Activated CD8-positive, alpha-beta T cell treated with anti-CD3 and anti-CD28 coated beads for 36 hours (primary cell): ENCODE measurements at regions not wholly inside any gene's neighbourhood (a gene's known extent, or its start where the extent isn't known, plus 50 kb on each side); places are given as distances from the start of the nearest gene placed in this dataset.

Experiments
- ATAC-seq: fragments of 200-7000 bp; cut with Tn5 transposase; one replicate; pipeline ENCODE4 v1.10.0; 2021; ENCODE audit warnings: mild to moderate bottlenecking, moderate library complexity
- CTCF ChIA-PET: fragments of 350-600 bp; sonication (Branson Sonifier 250); formaldehyde crosslinking; loops from one replicate; lab custom pipeline; 2021; ENCODE audit warnings: antibody characterized with exemption; lab: Charles Lee
- POLR2A ChIA-PET: fragments of 350-600 bp; sonication (Branson Sonifier 250); formaldehyde crosslinking; loops from one replicate; lab custom pipeline; 2021; ENCODE audit warnings: antibody characterized with exemption; lab: Charles Lee
- DNase-seq: peaks from one replicate; pipeline ENCODE4 v3.0.0-alpha.2; 2020
- H3K27ac Mint-ChIP-seq: one replicate; pipeline ENCODE4 v1.8.0; 2021; ENCODE audit warnings: mild to moderate bottlenecking, mixed read lengths
- H3K27me3 Mint-ChIP-seq: one replicate; pipeline ENCODE4 v1.8.0; 2021; ENCODE audit warnings: mixed read lengths
- H3K36me3 Mint-ChIP-seq: one replicate; pipeline ENCODE4 v1.8.0; 2021; ENCODE audit warnings: low read depth, mixed read lengths
- H3K4me1 Mint-ChIP-seq: one replicate; pipeline ENCODE4 v1.8.0; 2021; ENCODE audit warnings: low read depth, mixed read lengths
- H3K4me3 Mint-ChIP-seq: one replicate; pipeline ENCODE4 v1.8.0; 2021; ENCODE audit warnings: mild to moderate bottlenecking, moderate library complexity, mixed read lengths
- H3K9me3 Mint-ChIP-seq: one replicate; pipeline ENCODE4 v1.8.0; 2021; ENCODE audit warnings: mixed read lengths
- CTCF ChIP-seq: fragments of 200-600 bp; IDR thresholded peaks from one replicate; pipeline ENCODE4 v1.8.0; 2022; ENCODE audit warnings: antibody characterized with exemption, mild to moderate bottlenecking
- intact Hi-C: fragments of 100-400 bp; cut with micrococcal nuclease; formaldehyde crosslinking; loops from one replicate; pipeline ENCODE4 v1.10.0; 2022

DNA sequence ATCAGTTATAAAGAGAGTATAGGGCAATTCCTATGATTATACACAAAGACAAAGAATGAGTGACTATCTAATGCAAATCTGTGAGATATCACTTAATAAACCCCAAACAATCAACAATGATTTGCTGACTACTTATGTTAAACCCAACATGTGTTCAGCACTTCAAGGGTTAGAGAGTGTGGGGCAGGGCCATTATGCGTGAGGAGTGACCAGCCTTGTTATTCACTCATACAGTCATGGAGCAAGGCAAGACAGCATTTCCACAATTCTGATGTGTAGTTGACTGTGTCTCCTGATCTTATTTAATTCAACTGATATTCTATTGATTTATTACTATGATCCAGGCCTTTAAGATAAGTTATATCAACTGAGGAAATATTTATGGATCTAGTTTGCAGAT is 251.7 kb downstream of the CYRIA start:
- intact Hi-C loops: no loop called here
- H3K27ac Mint-ChIP-seq: no peak overlapping the region

GRCh38 chr2:16413285-16413684 is 252.3 kb downstream of the CYRIA start:
- Mint-ChIP-seq H3K27me3 (peaks cover 2% of the 10 kb centered on the region), H3K4me1 (no peaks in the 10 kb centered on the region), H3K36me3 (no peaks in the 10 kb centered on the region), H3K4me3 (no peak overlapping the region), H3K27ac (no peak overlapping the region), H3K9me3 (peaks cover 5% of the 10 kb centered on the region)
- intact Hi-C loops: no loop called here
- no peak for ATAC-seq
- POLR2A ChIA-PET: no interaction called here
- TF ChIP-seq CTCF: no peak
- CTCF ChIA-PET: no interaction called here
- DNase-seq: no peak

More for the DNA sequence above, 251.7 kb downstream of the CYRIA start:
- ChIA-PET CTCF (no interaction called here), POLR2A (no interaction called here)
- Mint-ChIP-seq H3K4me3 (no peak overlapping the region), H3K9me3 (peaks cover 5% of the 10 kb centered on the region), H3K4me1 (no peaks in the 10 kb centered on the region), H3K27me3 (peaks cover 2% of the 10 kb centered on the region), H3K36me3 (no peaks in the 10 kb centered on the region)
- DNase-seq: no peak
- no peak for ATAC-seq
- TF ChIP-seq CTCF: no peak

DNA sequence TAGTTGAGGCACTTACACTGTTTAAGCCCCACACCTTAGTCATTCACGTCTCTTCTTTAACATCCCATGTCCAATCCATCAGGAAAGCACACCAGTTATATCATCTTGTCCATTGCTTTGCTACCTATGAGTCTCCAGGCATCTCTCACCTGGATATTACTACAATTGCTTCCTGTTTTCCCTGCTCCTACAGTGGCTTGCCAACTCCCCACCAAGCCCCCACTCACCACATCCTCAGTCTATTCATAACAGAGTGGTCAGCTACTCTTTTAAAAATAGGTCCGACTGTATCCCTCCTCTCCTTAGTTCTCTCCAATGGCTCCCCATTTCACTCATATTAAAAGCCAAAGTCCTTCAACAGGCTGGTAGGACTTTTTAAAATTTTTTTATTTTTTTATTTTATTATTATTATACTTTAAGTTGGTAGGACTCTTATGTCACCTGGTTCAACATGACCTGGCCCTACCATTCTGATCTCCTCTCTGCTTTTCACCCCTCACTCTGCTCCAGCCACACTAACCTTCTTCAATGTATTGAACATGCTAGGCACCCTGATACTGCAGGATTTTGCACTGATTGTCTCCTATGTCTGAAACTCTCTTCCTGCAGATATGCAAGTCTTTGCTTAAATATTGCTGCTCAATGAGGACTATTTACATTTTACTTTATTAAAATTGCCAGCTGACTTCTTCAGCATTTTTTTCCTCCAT is 253.2 kb downstream of the CYRIA start:
- intact Hi-C loops: no loop called here
- DNase-seq (no peak), ATAC-seq (no peak)
- Mint-ChIP-seq H3K36me3 (no peaks in the 10 kb centered on the region), H3K27ac (no peak overlapping the region), H3K27me3 (peaks cover 2% of the 10 kb centered on the region), H3K4me1 (no peaks in the 10 kb centered on the region), H3K9me3 (peaks cover 5% of the 10 kb centered on the region), H3K4me3 (no peak overlapping the region)
- TF ChIP-seq CTCF: no peak
- CTCF ChIA-PET: no interaction called here
- POLR2A ChIA-PET: no interaction called here

DNA sequence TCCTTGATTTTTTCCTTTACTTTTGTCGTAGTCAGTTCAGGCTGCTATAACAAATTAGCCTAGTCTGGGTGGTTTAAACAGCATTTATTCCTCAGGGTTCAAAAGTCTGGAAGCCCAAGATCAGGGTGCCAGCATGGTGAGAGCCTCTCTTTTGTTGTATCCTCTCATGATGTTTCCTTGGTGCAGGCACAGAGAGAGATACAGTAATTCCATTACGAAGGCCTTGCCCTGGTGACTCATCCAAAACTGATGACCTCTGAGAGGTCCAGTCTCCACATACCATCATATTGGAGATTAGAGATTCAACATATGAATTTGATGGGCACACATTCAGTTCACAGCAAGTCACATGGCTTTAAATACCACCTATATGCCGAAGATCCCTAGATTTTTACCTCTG is 253.8 kb downstream of the CYRIA start:
- ChIA-PET CTCF (no interaction called here), POLR2A (no interaction called here)
- H3K27me3 Mint-ChIP-seq: peaks cover 2% of the 10 kb centered on the region
- no peak for ATAC-seq
- intact Hi-C loops: no loop called here
- H3K27ac Mint-ChIP-seq: no peak overlapping the region
- H3K36me3 Mint-ChIP-seq: no peaks in the 10 kb centered on the region
- H3K4me3 Mint-ChIP-seq: no peak overlapping the region
- no peak for DNase-seq
- H3K9me3 Mint-ChIP-seq: peaks cover 5% of the 10 kb centered on the region
- no peaks in the 10 kb centered on the region for H3K4me1 Mint-ChIP-seq
- TF ChIP-seq CTCF: no peak

- ChIA-PET POLR2A (no interaction called here), CTCF (no interaction called here)
- no peaks in the 10 kb centered on the region for H3K4me1 Mint-ChIP-seq
Observed at GRCh38 chr2:16409849-16410248, 255.8 kb downstream of the CYRIA start.

More at GRCh38 chr2:16409849-16410248, 255.8 kb downstream of the CYRIA start:
- DNase-seq: no peak
- Mint-ChIP-seq H3K36me3 (no peaks in the 10 kb centered on the region), H3K9me3 (no peaks in the 10 kb centered on the region), H3K4me3 (no peak overlapping the region), H3K27me3 (peaks cover 2% of the 10 kb centered on the region), H3K27ac (no peak overlapping the region)
- intact Hi-C loops: no loop called here
- no peak for ATAC-seq
- TF ChIP-seq CTCF: no peak
